ENCODE measurements at regions not wholly inside any gene's neighbourhood (a gene's known extent, or its start where the extent isn't known, plus 50 kb on each side); places are given as distances from the start of the nearest gene placed in this dataset.
"Not testable (repeated sequence)": the region's sequence is repeated elsewhere in the genome, so short reads cannot be mapped to it uniquely, and the experiment has no call there.

DNA sequence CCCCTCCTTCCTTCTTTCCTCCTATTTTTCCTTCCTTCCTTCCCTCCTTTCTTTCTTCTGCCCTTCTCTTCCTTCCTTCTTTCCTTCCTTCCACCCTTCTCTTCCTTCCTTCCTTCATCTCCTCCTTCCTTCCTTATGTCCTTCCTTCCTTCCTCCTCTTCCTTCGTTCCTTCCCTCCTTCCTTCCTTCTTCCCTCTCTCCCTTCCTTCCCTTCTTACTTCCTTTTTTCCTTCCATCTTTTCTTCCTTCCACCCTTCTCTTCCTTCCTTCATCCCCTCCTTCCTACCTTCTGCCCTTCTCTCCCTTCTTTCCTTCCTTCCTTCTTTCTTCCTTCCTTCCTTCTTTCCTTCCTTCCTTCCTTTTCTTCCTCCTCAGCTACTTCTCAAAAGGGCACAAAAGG, 287.3 kb upstream of the ZNF507 start:
- DNase-seq (ENCODE audit: low read depth in 4 of 4, low spot score in 3 of 4): no peak

DNA sequence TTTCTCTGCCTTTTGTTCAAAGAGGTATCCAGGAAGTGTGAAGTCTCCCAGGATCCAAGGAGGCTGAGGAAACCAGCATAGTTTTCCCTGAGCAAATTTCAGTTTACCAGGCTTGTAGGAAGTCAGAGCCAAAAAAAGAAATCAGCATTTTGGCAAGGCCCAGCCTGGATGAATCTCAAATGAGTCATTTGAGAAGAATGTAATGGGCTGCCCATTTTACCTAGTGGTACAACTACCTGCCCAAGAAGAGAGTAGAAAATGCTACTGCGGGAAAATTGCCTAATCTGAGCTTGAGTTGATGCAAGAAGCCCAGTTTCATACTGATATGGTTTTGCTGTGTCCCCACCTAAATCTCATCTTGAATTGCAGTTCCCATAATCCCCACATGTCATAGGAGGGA, 284.1 kb upstream of the ZNF507 start:
- no peak for DNase-seq (ENCODE audit: low read depth in 4 of 4, low spot score in 3 of 4)

DNA sequence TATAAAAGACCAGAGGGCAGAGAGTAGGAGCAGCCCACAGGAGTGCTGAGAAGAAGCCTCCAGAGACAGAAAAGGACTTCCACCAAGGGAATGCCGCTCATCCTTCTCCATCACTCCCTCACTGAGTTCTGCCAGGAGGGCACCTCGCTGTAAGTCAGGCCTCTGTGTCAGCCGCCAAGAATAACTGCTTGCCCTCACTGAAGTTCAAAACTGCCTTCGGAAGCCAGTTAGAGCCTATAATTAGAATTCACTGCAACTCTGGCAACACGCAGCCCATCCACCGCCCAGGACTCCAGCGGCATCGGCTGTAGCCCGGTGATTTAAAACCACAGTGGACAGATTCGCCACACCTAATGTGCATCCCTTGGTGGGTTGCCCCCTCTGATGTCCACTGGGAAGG, 281.8 kb upstream of the ZNF507 start:
- no peak for DNase-seq (ENCODE audit: low read depth in 4 of 4, low spot score in 3 of 4)

DNA sequence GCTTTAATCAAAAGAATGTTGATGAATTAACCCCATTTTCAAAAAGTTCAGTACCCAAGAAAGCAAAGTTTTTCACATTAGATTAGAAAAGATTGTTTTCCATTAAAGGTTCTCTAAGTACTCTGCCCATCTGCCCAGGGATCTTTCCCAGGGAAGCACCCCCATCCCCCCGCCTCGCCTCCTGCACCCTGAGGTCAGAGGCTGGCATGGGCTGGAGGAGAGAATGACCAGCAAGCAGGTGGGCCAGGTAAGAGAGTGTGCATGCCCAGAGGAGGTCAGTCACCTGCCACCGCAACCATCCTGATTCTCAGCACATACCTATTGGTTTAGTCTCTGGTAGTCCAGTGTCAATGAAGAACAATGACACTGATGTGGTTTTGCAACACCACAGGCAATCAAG, 279.4 kb upstream of the ZNF507 start:
- DNase-seq (ENCODE audit: low read depth in 4 of 4, low spot score in 3 of 4): no peak

DNA sequence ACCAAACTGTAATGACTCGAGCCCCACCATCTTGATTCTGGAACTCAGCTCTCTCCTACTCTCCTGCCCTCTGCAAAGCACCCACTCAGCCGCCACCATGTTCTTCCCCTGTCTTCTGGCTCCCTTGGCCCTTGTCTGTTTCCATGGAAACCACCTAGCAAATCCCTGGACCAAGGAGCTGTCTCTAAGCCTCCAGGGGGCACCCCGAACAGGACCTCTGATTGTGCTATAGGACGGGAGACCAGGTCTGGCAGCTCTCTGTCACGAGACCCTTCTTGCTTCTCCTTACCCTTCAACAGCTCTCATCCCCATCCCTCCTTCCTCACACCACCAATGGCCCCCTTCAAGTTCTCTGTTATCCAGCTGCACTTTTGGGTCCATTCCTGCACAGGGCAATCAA, 277.7 kb upstream of the ZNF507 start:
- no peak for DNase-seq (ENCODE audit: low read depth in 4 of 4, low spot score in 3 of 4)

DNA sequence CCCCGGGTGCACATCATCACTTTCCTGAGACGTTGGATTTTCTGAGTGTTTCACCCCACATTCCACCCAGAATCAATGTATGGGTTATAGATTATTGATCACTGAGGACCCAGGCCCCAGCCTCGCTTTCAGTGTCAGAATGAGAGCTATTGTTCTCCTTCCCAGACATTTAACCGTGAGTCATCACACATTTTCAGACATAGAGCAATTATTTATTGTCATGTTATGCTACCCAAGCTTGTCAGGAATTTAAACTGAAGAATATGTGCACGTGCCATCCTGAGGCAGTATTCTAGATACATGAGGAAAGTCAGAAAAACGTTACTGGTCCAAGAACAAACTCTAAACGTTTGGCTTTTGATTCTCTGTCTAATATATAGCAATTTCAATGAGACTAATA, 276.6 kb upstream of the ZNF507 start:
- no peak for DNase-seq (ENCODE audit: low read depth in 4 of 4, low spot score in 3 of 4)

DNA sequence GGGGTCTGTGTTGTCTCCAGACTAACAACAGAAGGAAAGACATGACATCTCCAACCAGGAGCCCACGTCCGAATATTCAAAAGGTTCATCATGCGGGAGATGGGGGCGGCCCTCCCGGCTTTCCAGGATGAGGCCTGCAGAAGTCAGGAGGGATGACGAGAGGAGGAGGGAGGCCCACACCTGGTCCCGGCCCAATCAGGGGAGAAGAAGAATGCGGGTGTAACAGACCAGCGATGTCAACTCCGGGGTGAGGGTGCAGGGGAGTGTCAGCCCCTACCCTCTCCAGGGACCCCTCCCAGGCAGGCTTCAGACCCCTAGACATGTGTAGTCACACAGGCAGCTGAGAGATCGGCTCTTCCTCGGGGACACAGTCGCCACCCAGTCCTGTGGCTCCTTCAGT, 275.3 kb upstream of the ZNF507 start:
- DNase-seq (ENCODE audit: low read depth in 4 of 4, low spot score in 3 of 4): no peak

DNA sequence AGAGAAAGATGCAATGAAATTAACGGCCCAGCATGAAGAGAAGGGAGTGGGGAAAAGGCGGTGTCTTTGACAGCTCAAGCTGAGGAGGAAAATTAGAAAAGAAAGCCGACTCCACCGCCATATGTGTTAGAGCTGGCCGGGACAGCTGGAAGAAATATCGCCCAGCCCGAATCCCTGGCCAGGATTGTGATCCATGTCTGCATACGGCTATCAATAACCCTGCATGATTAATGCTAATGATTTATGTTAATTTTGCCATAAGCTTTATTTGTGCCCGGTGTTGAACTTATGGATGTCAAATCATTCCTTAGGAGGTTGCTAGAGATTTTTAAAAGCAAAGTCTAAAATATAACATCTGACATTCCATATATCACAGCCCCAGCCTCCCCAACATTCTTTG, 263.4 kb upstream of the ZNF507 start:
- no peak for DNase-seq (ENCODE audit: low read depth in 4 of 4, low spot score in 3 of 4)

DNA sequence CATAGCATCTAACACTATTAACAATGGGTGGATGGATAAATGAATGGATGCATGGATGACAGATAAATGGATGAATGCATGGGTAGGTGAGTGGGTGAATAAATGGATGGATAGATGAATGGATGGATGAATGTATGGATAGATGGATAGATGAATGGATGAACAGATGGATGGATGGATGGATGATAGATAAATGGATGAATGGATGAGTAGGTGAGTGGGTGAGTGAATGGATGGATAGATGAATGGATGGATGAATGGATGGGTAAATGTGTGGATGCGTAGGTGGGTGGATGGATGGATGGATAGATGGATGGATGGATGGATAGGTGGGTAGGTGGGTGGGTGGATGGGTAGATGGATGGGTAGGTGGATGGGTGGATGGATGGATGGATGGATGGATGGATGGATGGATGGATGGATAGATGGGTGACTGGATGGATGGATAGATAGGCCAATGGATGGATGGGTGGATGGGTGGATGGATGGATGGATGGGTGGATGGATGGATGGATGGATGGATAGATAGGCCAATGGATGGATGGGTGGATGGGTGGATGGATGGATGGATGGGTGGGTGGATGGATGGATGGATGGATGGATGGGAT, 260.6 kb upstream of the ZNF507 start:
- DNase-seq (ENCODE audit: low read depth in 4 of 4, low spot score in 3 of 4): not testable (repeated sequence)

DNA sequence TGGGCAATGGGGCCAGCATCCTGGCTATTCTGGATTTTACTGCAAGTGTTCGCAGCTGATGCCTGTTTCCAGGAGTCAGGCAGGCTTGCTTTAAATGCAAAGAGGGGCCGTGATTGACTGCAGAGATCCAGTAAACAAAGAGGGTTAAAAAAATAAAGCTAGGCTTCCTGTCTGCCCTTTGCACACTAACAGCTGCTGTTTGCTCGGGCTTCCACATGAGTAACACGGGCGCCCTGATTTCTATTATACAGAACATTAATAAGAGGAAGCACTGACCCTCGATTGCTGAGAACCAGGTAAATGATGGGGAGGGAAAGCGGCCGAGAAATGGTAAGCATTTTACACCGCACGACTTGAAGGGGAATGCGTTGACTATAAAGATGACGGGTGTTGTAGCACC, 254.2 kb upstream of the ZNF507 start:
- DNase-seq (ENCODE audit: low read depth in 4 of 4, low spot score in 3 of 4): no peak

DNA sequence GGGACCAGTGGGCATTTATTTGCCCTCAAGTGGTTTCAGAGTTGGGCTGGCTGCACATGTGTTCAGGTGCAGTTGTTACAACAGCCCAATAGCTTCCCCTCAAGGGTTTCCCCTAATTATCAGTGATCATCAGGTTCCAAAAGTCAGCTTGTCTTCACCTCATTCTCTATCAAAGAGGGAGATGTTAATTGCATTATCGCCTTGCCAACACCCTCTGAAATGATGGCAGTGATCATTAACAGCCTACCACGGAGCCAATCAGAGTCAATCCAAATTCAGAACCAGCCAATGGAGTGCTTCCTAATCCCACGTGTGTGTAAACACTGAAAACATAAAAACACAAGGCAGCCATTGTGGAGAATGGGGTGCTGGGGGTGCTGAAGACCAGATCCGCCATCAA, 248.4 kb upstream of the ZNF507 start:
- DNase-seq (ENCODE audit: low read depth in 4 of 4, low spot score in 3 of 4): no peak

DNA sequence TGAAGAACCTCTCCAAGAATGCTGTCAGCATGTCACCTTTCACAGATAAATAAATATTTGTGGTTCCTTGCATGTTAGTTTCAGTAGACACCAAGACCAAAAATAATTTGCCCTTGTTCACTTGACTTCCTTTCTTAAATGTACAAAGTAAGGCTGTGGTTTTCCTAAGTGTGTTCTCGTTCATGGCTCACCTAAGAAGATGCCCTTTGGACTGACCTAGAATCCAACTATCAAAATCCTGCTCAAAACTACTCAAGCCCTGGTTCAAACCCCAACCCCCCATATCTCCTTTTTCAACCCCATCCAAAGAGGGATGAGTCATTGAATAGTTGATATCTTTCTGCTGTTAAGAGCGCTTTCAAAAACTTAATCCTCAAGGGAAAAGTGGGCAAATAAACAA, 247.8 kb upstream of the ZNF507 start:
- no peak for DNase-seq (ENCODE audit: low read depth in 4 of 4, low spot score in 3 of 4)

DNA sequence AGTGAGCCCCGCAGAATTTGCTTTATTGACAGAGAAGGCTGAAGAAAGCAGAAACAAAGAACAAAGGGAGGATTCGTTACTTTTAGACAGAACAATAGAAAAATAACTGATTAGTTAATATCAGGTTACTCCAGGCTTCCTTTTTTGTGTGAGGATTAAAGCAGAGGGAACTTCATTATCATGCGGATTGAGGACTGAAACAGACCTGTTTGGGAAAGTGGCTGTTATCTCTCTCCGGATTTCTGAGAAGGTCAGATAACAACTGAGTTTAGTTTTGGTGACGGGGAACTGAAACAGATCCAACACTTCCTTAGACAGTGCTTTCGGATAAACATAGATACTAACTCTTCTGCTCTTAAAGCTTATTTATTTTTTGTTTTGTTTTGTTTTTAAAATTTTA, 246.4 kb upstream of the ZNF507 start:
- no peak for DNase-seq (ENCODE audit: low read depth in 4 of 4, low spot score in 3 of 4)

DNA sequence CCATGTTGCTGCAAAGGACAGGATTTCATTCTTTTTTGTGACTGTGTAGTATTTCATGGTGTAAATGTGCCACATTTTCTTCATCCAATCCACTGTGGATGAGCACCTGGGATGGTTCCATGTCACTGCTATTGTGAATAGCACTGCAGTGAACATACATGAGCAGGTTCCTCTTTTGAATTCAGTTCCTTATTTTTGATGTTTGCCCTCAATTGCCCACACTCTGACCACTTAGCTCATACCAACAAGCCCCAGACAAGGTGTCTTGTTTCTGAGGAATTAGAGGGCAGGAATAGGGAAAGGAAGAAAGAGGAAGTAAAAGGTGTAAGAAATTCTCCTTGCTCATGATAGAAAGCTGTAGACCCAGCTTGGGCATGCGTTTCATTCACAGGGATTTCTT, 244.2 kb upstream of the ZNF507 start:
- DNase-seq (ENCODE audit: low read depth in 4 of 4, low spot score in 3 of 4): no peak

DNA sequence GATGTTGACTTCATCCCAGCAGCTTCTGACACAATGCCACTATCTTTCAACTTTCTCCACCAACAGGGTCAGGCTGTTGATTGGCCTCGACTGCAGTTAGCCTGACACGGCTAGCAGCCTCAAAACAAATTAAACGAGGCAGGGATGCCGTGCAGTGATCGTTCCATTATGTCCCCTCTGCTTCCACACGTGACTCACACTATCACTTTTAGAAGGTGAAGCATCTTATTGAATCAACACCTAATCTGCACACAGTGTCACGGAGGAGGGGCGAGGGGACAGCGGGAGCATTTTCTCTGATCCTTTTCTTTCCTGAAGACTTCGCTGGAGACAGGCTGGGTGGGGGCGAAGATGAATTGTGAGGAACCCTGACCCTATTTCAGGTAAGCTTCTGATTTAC, 241.9 kb upstream of the ZNF507 start:
- DNase-seq (ENCODE audit: low read depth in 4 of 4, low spot score in 3 of 4): no peak

DNA sequence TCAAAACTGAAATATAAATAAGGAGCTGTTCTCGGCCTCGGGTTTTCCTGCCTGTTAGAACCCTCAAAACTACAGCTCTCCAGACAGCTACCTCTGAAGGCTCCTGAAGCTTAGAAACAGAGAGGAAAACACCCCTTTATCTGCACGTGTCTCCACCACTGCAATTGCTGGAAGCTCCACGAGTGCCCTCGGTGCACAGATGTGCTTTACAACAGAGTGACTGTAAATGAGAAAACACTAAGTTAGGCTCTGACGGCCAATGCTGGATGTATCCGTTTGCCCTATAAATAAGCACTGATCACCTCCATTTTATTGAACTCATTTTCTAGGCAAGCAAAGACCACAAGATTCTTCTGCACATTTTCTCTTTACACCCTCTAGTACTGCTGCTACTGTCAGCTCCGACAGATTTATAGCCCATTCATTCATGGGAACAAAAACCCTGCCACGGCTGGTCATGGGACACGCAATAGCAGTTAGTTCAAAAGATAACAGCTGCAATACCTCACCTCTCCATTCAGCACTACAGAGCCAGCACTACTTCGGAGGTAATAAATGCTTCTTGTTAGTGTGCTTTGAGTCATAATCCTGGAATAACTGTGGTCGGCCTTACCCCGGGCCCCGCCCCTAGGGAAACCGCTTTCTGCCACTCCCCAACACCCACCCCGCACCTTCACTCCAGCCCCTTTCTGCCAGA, 241.1 kb upstream of the ZNF507 start:
- peak in 2 of 4 donors; percentile 58 to 76 for DNase-seq (ENCODE audit: low read depth in 4 of 4, low spot score in 3 of 4)

DNA sequence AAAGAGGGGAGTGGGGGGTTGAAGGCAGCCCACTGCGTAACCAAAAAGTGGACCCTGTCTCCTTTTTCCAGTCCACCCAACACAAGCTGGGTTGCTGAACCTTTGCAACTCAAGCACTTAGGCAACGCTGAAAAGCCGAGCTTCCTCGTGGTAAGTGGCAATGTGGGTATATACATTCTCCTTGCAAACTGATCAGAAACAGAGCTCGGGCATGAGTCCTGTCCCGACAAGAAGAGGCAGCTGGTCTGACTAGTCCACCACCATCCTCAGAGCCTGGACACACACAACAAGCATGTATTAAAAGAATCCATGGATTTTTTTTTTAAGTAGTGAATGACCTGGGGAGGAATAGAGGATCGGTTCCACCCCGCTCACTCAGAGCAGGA, 240.6 kb upstream of the ZNF507 start:
- no peak for DNase-seq (ENCODE audit: low read depth in 4 of 4, low spot score in 3 of 4)

DNA sequence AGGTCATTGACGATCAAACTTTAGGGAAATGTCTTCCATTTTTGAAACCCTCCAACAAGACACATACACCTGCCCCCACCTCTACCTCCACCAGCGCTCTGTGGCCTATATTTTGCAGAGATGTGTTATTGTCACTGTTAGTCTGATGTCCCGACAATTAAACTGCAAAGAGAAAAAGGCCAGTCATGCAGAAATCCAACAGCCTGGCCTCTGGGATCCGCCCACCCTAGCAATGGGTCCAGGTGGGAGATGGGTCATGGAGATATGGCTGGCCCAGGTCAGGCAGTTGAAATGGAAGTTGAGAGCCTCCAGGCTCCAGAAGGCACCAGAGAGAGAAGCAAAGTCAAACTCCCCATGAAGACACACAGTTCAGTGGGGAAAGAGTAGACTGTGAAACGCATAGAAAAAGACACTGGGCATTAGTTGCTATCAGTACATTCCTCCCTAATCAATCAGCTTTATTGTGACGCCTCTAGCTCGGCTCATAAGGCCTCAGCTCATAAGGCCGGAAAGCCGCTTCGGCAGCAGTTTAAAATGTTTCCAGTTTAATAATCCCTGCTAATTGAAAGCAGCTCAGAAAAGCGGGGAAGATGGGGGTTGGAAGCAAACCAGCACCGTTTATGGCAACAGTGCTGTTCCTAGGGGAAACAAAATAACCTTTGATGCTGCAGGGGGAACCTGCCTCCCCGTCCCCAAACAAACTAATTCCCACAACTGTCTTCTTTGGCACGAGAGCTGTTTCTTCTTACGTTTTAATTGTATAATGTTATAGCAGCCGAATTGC, 239.7 kb upstream of the ZNF507 start:
- no peak for DNase-seq (ENCODE audit: low read depth in 4 of 4, low spot score in 3 of 4)

DNA sequence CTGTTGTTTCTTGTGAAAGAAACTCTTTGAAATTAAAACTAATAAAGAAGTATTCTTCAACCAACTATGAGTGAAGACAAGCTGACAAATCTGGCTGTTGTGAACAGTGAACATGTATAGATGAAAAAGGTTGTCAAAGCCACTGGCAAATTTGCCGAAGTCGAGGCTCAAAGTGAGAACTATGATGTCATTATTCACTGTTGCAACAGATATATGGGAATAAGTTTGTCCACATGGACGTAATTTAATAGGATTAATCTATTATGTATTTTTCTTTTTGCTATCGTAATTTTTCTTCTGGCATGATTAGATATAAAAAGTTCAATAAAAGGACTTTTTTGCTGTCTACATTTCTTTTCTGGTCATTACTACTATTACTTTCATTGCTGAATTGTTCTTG, 223.2 kb upstream of the ZNF507 start:
- DNase-seq (ENCODE audit: low read depth in 4 of 4, low spot score in 3 of 4): no peak

DNA sequence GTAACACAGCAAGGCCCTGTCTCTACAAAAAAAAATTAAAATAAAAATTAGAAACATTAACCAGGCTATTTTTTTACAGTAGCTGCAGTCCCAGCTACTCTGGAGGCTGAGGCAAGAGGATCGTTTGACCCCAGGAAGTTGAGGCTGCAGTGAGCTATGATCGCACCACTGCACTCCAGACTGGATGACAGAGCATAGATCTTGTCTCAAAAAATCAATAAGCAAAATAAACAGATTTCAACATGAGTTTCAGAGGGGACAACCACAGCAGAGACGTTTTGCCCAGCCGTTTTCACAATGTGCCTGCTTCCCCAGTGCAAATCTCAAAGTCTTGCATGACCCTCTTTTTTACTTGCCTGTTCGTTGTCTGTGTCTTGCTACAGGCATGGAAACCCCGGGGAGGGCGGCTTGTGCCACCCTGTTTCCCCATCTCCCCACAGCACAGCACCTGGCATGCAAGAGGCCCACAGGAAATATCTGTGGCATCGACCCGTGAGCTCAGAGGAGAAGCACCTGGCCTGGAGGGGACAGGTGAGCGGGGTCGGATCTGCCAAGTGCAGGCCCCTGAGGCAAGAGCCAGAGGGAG, 222.0 kb upstream of the ZNF507 start:
- DNase-seq (ENCODE audit: low read depth in 4 of 4, low spot score in 3 of 4): no peak

DNA sequence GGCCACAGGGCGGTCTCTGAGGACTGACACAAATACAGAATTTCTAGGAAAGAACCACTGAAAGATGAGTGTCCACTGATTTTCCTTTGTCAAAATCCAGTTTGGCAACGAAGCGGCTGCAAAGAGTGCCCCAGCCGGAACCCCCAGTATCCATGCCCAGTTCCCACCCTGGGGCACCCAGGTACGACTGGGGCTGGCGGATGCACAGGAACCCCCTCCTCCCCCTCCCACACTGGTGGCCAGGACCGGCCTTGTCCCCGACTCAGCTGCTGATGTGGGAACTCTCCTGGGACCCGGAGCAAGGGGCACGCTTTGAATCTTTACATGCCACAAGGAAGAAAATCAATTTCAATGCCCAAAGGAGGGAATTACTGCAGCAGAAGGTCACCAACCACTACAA, 220.8 kb upstream of the ZNF507 start:
- no peak for DNase-seq (ENCODE audit: low read depth in 4 of 4, low spot score in 3 of 4)

DNA sequence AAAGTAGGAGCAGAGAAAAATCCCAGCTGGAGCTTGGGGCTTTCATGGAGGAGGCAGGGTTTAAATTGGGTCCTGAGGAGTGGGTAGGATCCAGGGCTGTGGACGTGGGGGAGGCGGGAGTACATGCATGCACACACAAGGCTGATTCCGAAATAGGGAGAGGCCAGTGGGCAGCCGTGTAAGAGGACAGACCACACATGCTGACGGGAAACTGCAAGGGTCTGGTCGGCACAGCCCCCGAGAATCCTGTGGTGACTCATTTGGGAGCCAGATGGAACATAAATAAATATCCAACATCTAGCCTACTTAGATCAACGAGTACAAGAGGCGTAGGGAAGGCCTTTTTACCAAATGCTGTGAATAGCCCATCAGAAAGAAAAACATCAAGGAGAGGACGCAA, 216.3 kb upstream of the ZNF507 start:
- DNase-seq (ENCODE audit: low read depth in 4 of 4, low spot score in 3 of 4): peak in 3 of 4 donors; percentile 36 to 44 (median 42)
